PC-9 (cell line): ENCODE measurements at regions not wholly inside any gene's neighbourhood (a gene's known extent, or its start where the extent isn't known, plus 50 kb on each side); places are given as distances from the start of the nearest gene placed in this dataset.

Experiments used
- BruUV-seq: library from RNA; stranded (reverse); fragments of 400-500 nt; replicated peaks from 2 replicates; lab custom pipeline; 2021; lab: Mats Ljungman, UMichigan
- CTCF ChIA-PET: fragments of 300-600 bp; sonication (Branson Sonifier 250); formaldehyde crosslinking; loops from one replicate; lab custom pipeline; 2022; ENCODE audit warnings: antibody characterized with exemption; lab: Charles Lee
- POLR2A ChIA-PET: fragments of 300-600 bp; sonication (Branson Sonifier 250); formaldehyde crosslinking; loops from one replicate; lab custom pipeline; 2022; ENCODE audit warnings: antibody characterized with exemption; ENCODE audit not compliant: unreplicated experiment; lab: Charles Lee
- DNase-seq, 2 experiments: peaks; one replicate each; pipeline versions ENCODE4 v3.0.0 to v3.0.0-alpha.2; 2015 to 2022; ENCODE audit warnings: mixed read lengths in 1 of 2
- H2AFZ ChIP-seq: fragments of 200-600 bp; sonication (generic); 2 replicates; pipeline ENCODE4 v1.8.1; 2017; ENCODE audit warnings: antibody characterized with exemption
- H3F3A ChIP-seq: fragments of 200-600 bp; sonication (generic); 2 replicates; pipeline ENCODE4 v1.8.1; 2017; ENCODE audit warnings: antibody characterized with exemption, mild to moderate bottlenecking, low read depth; ENCODE audit not compliant: insufficient read depth
- H3K27ac ChIP-seq: fragments of 200-600 bp; sonication (generic); 2 replicates; pipeline ENCODE4 v1.6.1; 2016; ENCODE audit warnings: mixed run types
- H3K27me3 ChIP-seq: fragments of 200-600 bp; sonication (generic); 2 replicates; pipeline ENCODE4 v1.6.1; 2016; ENCODE audit warnings: low read depth, mixed run types; ENCODE audit not compliant: insufficient read depth
- H3K36me3 ChIP-seq: fragments of 200-600 bp; sonication (generic); 2 replicates; pipeline ENCODE4 v1.6.1; 2016; ENCODE audit warnings: low read depth, mixed run types
- H3K4me1 ChIP-seq: fragments of 200-600 bp; sonication (generic); replicated peaks from 2 replicates; pipeline ENCODE4 v1.6.1; 2016; ENCODE audit warnings: mixed run types; ENCODE audit not compliant: insufficient read depth
- H3K4me2 ChIP-seq: fragments of 200-600 bp; sonication (generic); 2 replicates; pipeline ENCODE4 v1.6.1; 2017; ENCODE audit warnings: mixed run types
- H3K4me3 ChIP-seq: fragments of 200-600 bp; sonication (generic); 2 replicates; pipeline ENCODE4 v1.6.1; 2016; ENCODE audit warnings: mixed run types
- H3K79me2 ChIP-seq: fragments of 200-600 bp; sonication (generic); 2 replicates; pipeline ENCODE4 v1.6.1; 2017; ENCODE audit warnings: low read depth, mixed run types
- H3K9me2 ChIP-seq: fragments of 200-600 bp; sonication (generic); 2 replicates; pipeline ENCODE4 v1.8.1; 2017; ENCODE audit warnings: mild to moderate bottlenecking; ENCODE audit not compliant: insufficient read depth
- H3K9me3 ChIP-seq: fragments of 200-600 bp; sonication (generic); 2 replicates; pipeline ENCODE4 v1.8.1; 2016; ENCODE audit warnings: low read depth; ENCODE audit not compliant: insufficient read depth
- H4K20me1 ChIP-seq: fragments of 200-600 bp; sonication (generic); 2 replicates; pipeline ENCODE4 v1.8.1; 2017; ENCODE audit not compliant: insufficient read depth
- CTCF ChIP-seq: fragments of 200-600 bp; sonication (generic); conservative IDR thresholded peaks from 2 replicates; pipeline ENCODE4 v1.6.1; 2017; ENCODE audit warnings: mixed run types, antibody characterized with exemption, mild to moderate bottlenecking, moderate library complexity
- EZH2 ChIP-seq: fragments of 200-600 bp; sonication (generic); IDR thresholded peaks from 2 replicates; pipeline ENCODE4 v1.8.0; 2017; ENCODE audit warnings: antibody characterized with exemption, low read depth
- intact Hi-C: fragments of 100-400 bp; cut with micrococcal nuclease; formaldehyde crosslinking; loops from one replicate; pipeline ENCODE4 v1.10.0; 2022; ENCODE audit not compliant: unreplicated experiment

DNA sequence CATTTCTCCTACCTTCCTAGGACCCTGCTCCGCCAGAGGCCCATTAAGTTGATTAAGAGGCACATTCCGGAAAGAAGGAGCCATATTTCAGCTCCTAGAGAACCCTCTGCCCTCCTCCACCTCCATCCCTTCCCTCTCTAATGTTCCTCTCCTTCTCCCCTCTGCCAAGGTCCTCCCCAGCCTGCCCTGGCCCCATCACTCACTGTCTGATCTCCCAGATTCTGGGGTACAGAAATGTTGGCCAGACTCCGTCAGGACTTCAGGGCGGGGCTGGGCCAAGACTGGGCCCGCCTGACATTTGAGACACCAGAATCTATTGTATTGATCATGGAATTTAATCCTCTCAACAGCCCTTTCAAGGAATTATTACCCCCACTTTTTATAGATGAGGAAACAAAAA is 136.1 kb downstream of the TMEM132E start:
- ChIA-PET CTCF (no interaction called here), POLR2A (no interaction called here)

DNA sequence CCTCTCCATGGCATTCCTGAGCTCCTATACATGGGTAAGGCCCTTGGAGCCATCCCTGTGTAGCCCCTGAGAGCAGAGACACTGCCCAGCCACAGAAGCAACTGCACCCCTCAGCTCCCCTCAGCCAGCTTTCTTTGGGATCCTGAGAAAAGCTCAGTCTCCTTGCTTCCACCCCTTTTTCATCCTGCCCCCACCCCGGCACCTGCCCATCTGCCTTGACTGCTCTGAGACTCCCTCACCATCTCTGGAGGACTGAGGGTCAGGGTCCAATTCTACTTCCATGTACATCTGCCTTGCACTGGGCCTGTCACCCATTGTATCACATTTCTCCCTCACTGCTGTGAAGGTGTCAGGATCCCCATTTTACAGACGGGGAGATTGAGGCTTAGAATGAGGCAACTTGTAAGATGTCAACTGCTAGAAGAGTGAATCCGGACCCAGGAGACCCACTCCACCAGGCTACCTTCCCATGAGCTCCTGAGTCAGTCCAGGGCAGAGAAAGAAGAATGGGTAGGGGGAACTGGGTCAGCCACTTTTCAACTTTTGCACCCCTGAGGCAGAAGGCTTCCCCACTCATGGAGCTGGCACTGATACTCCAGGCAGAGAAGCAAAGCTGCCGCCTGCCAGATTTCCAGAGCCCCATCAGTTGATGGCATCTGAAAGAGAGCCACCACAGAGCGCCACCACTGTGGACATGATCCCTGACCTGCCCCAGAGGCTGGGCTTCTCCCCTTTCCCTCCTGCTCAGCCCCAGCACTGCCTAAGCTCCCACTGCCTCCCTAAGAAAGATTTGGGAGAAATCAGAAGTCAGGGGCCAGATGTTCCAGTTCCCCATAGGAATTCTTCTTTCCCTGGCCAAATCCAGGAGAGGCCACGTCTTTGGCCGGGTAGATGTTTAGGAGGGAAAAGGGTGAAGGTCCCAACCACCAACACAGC is 135.4 kb downstream of the TMEM132E start:
- DNase-seq, result no peak
- no peaks in the 10 kb centered on the region for H3K36me3 ChIP-seq
- H3K27me3 ChIP-seq, result no peaks in the 10 kb centered on the region
- no peaks in the 10 kb centered on the region for H4K20me1 ChIP-seq
- no peak overlapping the region for H2AFZ ChIP-seq
- H3K4me3 ChIP-seq, result no peak overlapping the region
- peaks cover 4% of the 10 kb centered on the region; the same call in 1 of the 2 replicates for H3K4me1 ChIP-seq
- POLR2A ChIA-PET, result interaction anchor here (0.7 kb wide), 1 partner anchor 413 kb away, joined by 4 read pairs; no protein-coding TSS in a partner anchor
- intact Hi-C loops, result no loop called here
- no TSS peak for BruUV-seq
- no peak overlapping the region for H3K4me2 ChIP-seq
- CTCF ChIA-PET, result no interaction called here
- H3F3A ChIP-seq, result no peaks in the 10 kb centered on the region
- no peaks in the 10 kb centered on the region for H3K9me2 ChIP-seq
- TF ChIP-seq EZH2, result no peak
- no peak for TF ChIP-seq CTCF
- H3K9me3 ChIP-seq, result no peaks in the 10 kb centered on the region
- H3K27ac ChIP-seq, result no peak overlapping the region
- no peaks in the 10 kb centered on the region for H3K79me2 ChIP-seq

More for the DNA sequence above, 136.1 kb downstream of the TMEM132E start:
- Histone ChIP-seq H3K9me2 (no peaks in the 10 kb centered on the region), H3K9me3 (no peaks in the 10 kb centered on the region), H3K4me1 (peaks cover 6% of the 10 kb centered on the region), H3K27me3 (no peaks in the 10 kb centered on the region), H4K20me1 (no peaks in the 10 kb centered on the region), H2AFZ (no peak overlapping the region), H3K4me3 (no peak overlapping the region), H3K36me3 (no peaks in the 10 kb centered on the region), H3F3A (no peaks in the 10 kb centered on the region), H3K27ac (no peak overlapping the region), H3K4me2 (no peak overlapping the region), H3K79me2 (no peaks in the 10 kb centered on the region)
- no TSS peak for BruUV-seq
- DNase-seq, result no peak
- intact Hi-C loops, result no loop called here
- TF ChIP-seq CTCF, result no peak

GRCh38 chr17:34713687-34714086 is 134.3 kb downstream of the TMEM132E start:
- no peak for TF ChIP-seq CTCF
- no peak for TF ChIP-seq EZH2
- Histone ChIP-seq H3K9me3 (no peaks in the 10 kb centered on the region), H3K36me3 (no peaks in the 10 kb centered on the region), H3K79me2 (no peaks in the 10 kb centered on the region), H3F3A (no peaks in the 10 kb centered on the region), H3K27me3 (no peaks in the 10 kb centered on the region), H3K4me3 (no peak overlapping the region), H3K4me1 (peaks cover 15% of the 10 kb centered on the region; the same call in 1 of the 2 replicates), H3K27ac (no peak overlapping the region), H3K4me2 (no peak overlapping the region), H3K9me2 (no peaks in the 10 kb centered on the region), H4K20me1 (no peaks in the 10 kb centered on the region), H2AFZ (no peak overlapping the region)
- intact Hi-C loops, result no loop called here
- POLR2A ChIA-PET, result interaction anchor here (0.6 kb wide), 1 partner anchor 1177 kb away, joined by 4 read pairs; no protein-coding TSS in a partner anchor
- BruUV-seq, result no TSS peak
- DNase-seq, result no peak
- CTCF ChIA-PET, result no interaction called here
